Panc1 (cell line): ENCODE measurements at regions not wholly inside any gene's neighbourhood (a gene's known extent, or its start where the extent isn't known, plus 50 kb on each side); places are given as distances from the start of the nearest gene placed in this dataset.

ENCODE experiments used
- ATAC-seq: fragments of 200-7000 bp; cut with Tn5 transposase; 2 replicates; pipeline ENCODE4 v1.9.1; 2020; ENCODE audit warnings: mild to moderate bottlenecking, moderate library complexity
- BruUV-seq: library from RNA; stranded (reverse); fragments of 400-500 nt; replicated peaks from 2 replicates; lab custom pipeline; 2021; lab: Mats Ljungman, UMichigan
- CTCF ChIA-PET: fragments of 300-600 bp; sonication (Branson Sonifier 250); formaldehyde crosslinking; loops from one replicate; lab custom pipeline; 2022; ENCODE audit warnings: antibody characterized with exemption; lab: Charles Lee
- POLR2A ChIA-PET: fragments of 300-600 bp; sonication (Branson Sonifier 250); formaldehyde crosslinking; loops from one replicate; lab custom pipeline; 2022; ENCODE audit warnings: antibody characterized with exemption; lab: Charles Lee
- DNase-seq: peaks from one replicate; pipeline ENCODE4 v3.0.0-alpha.2; 2010; ENCODE audit warnings: low read depth, low spot score
- H3K27ac ChIP-seq: 2 replicates; pipeline ENCODE4 v1.5.1; 2011; ENCODE audit warnings: mild to moderate bottlenecking, low read length, inconsistent platforms
- H3K27me3 ChIP-seq: fragments of 200-500 bp; sonication (Bioruptor generic); 2 replicates; pipeline ENCODE4 v1.6.0; 2014; ENCODE audit warnings: low read length, inconsistent platforms; ENCODE audit not compliant: control insufficient read depth, insufficient read depth
- H3K36me3 ChIP-seq: fragments of 200-500 bp; sonication (Bioruptor generic); 2 replicates; pipeline ENCODE4 v1.5.1; 2014; ENCODE audit warnings: inconsistent platforms, mild to moderate bottlenecking, low read length, moderate library complexity; ENCODE audit not compliant: control insufficient read depth, insufficient read depth
- H3K4me1 ChIP-seq: 2 replicates; pipeline ENCODE4 v1.5.1; 2011; ENCODE audit warnings: inconsistent platforms, mild to moderate bottlenecking, low read length, moderate library complexity; ENCODE audit not compliant: control insufficient read depth, insufficient read depth
- H3K4me3 ChIP-seq, 2 experiments: 2 replicates each; pipeline ENCODE4 v1.5.1; 2011 to 2012; ENCODE audit warnings: low read depth in 2 of 2, low read length in 2 of 2, mild to moderate bottlenecking in 2 of 2, inconsistent platforms in 1 of 2, moderate library complexity in 1 of 2
- H3K9me3 ChIP-seq: fragments of 200-500 bp; sonication (Bioruptor generic); 2 replicates; pipeline ENCODE4 v1.5.1; 2014; ENCODE audit warnings: low read depth, mild to moderate bottlenecking, inconsistent platforms, low read length, moderate library complexity; ENCODE audit not compliant: control insufficient read depth, insufficient read depth
- CTCF ChIP-seq: fragments of 450-650 bp; IDR thresholded peaks from 2 replicates; pipeline ENCODE4 v1.5.1; 2017; ENCODE audit warnings: mild to moderate bottlenecking
- POLR2AphosphoS5 ChIP-seq: IDR thresholded peaks from 2 replicates; pipeline ENCODE4 v1.6.1; 2012; ENCODE audit warnings: mild to moderate bottlenecking, low read depth, low read length, moderate library complexity
- REST ChIP-seq, 2 experiments: IDR thresholded peaks; 2 replicates each; pipeline ENCODE4 v1.6.1; 2011 to 2012; ENCODE audit warnings: low read depth in 2 of 2, control low read depth in 1 of 2, low read length in 1 of 2, mild to moderate bottlenecking in 1 of 2, moderate library complexity in 1 of 2; ENCODE audit not compliant: insufficient read depth in 1 of 2
- SIN3A ChIP-seq: IDR thresholded peaks from 2 replicates; pipeline ENCODE4 v1.6.1; 2012; ENCODE audit warnings: low read depth, mild to moderate bottlenecking, low read length, moderate library complexity, borderline replicate concordance; ENCODE audit not compliant: insufficient read depth
- TCF7L2 ChIP-seq: IDR thresholded peaks from 2 replicates; pipeline ENCODE4 v1.6.1; 2011; ENCODE audit warnings: mild to moderate bottlenecking, low read depth, low read length, inconsistent platforms
- in situ Hi-C: cut with HindIII; loops from 2 replicates; pipeline ENCODE4 v1.10.0; 2016; ENCODE audit warnings: low sequenced_read_pairs, low pct_unique_long_range_greater_than_20kb
- intact Hi-C: fragments of 100-400 bp; cut with micrococcal nuclease; formaldehyde crosslinking; loops from one replicate; pipeline ENCODE4 v1.10.0; 2022; ENCODE audit not compliant: unreplicated experiment

- ChIA-PET CTCF (no interaction called here), POLR2A (no interaction called here)
- no peaks in the 10 kb centered on the region for H3K4me1 ChIP-seq
- in situ Hi-C loops (no loop called here), intact Hi-C loops (loop anchor here (10.0 kb wide), 2 partner anchors 348 to 1658 kb away; partner anchors contain the start of gene NR2F2)
- H3K27me3 ChIP-seq: no peaks in the 10 kb centered on the region
- ATAC-seq (no peak), DNase-seq (no peak)
- no TSS peak for BruUV-seq
- H3K36me3 ChIP-seq: no peaks in the 10 kb centered on the region
- H3K27ac ChIP-seq: no peak overlapping the region
- no peak for TF ChIP-seq POLR2AphosphoS5
- no peak for TF ChIP-seq SIN3A
- no peak for TF ChIP-seq REST (IDR thresholded peaks at IDR 0.05; ENCODE audit: insufficient read depth in 1 of 2, low read depth in 2 of 2, low read length in 1 of 2)
- TF ChIP-seq CTCF: no peak
- TF ChIP-seq TCF7L2: no peak
- no peaks in the 10 kb centered on the region for H3K9me3 ChIP-seq
- no peak overlapping the region for H3K4me3 ChIP-seq
Measured at GRCh38 chr15:94677202-94677790, 445.9 kb downstream of the MCTP2 start.

DNA sequence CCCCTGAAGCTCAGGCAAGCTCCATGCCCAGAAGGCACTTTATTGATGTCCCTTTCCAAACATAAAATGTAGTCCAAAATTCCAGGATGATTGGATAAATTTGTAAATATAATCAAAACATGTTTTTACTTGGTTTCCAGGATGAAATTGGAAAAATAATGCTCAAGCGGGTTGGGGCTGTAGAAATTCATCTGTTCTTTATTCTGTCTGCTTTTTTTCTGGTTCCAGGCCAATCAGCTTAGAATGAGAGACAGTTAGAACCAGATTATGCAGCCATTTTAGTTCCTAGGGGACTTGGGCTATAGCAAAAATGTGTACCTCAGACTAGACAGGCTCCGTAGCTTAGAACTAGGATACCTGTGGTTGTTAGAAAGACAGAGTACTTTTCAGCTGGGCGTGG lies 450.8 kb downstream of the MCTP2 start:
- TF ChIP-seq POLR2AphosphoS5 (no peak), CTCF (no peak)
- CTCF ChIA-PET: no interaction called here
- in situ Hi-C loops: no loop called here
- Histone ChIP-seq H3K27ac (no peak overlapping the region), H3K4me1 (no peaks in the 10 kb centered on the region), H3K9me3 (no peaks in the 10 kb centered on the region), H3K27me3 (no peaks in the 10 kb centered on the region), H3K4me3 (no peak overlapping the region), H3K36me3 (no peaks in the 10 kb centered on the region)
- BruUV-seq: no TSS peak
- POLR2A ChIA-PET: no interaction called here
- intact Hi-C loops: no loop called here
- DNase-seq (no peak), ATAC-seq (no peak)
